Body of pancreas (tissue), 4 donors: ENCODE measurements at regions not wholly inside any gene's neighbourhood (a gene's known extent, or its start where the extent isn't known, plus 50 kb on each side); places are given as distances from the start of the nearest gene placed in this dataset.

Experiments
- ATAC-seq: fragments of 150-250 bp; one replicate; pipeline ENCODE4 v1.9.1; 2016
- DNase-seq, 4 donors: peaks; one replicate each; pipeline ENCODE4 v3.0.0-alpha.2; 2019
- H3K27ac ChIP-seq, 4 donors: fragments of 200-600 bp; sonication (generic); 1 replicate in 3 of 4; 2 replicates in 1 of 4; pipeline versions ENCODE4 v1.5.1 to v1.6.1; 2016 to 2019; ENCODE audit warnings: mild to moderate bottlenecking in 1 of 4, mixed read lengths in 1 of 4, moderate library complexity in 1 of 4
- H3K27me3 ChIP-seq, 2 donors: fragments of 200-600 bp; sonication (generic); one replicate each; pipeline ENCODE4 v1.6.0; 2016; ENCODE audit warnings: mild to moderate bottlenecking in 1 of 2
- H3K36me3 ChIP-seq, 2 donors: fragments of 200-600 bp; sonication (generic); replicated peaks in 1 of 2; 2 replicates each; pipeline ENCODE4 v1.5.1; 2016; ENCODE audit warnings: low read depth in 2 of 2; ENCODE audit not compliant: insufficient read depth in 1 of 2
- H3K4me1 ChIP-seq: fragments of 200-600 bp; sonication (generic); one replicate; pipeline ENCODE4 v1.6.0; 2016
- H3K4me3 ChIP-seq, 2 donors: fragments of 200-600 bp; sonication (generic); 1 replicate in 1 of 2; 2 replicates in 1 of 2; pipeline ENCODE4 v1.5.1; 2016 to 2019
- H3K9me3 ChIP-seq, 3 donors: fragments of 200-600 bp; sonication (generic); 1 replicate in 2 of 3; 2 replicates in 1 of 3; pipeline ENCODE4 v1.5.1; 2016
- POLR2A ChIP-seq, 3 donors: fragments of 450-650 bp; IDR thresholded peaks; one replicate each; pipeline ENCODE4 v1.6.1; 2016; ENCODE audit warnings: antibody characterized with exemption in 3 of 3, mild to moderate bottlenecking in 2 of 3
- WGBS, 2 donors: methylation state at CpG; one replicate each; pipeline ENCODE4 v1.1.5; 2017; 5-methylcytosine and 5-hydroxymethylcytosine counted together
- intact Hi-C: fragments of 100-400 bp; cut with DNase I; formaldehyde crosslinking; loops from one replicate; pipeline ENCODE4 v1.15.1; 2023
- TF ChIP-seq, protein P1 (sequence below), 7 experiments: fragments of 450-650 bp in 4 of 7; fragments of 200-600 bp in 3 of 7; sonication (generic) in 3 of 7; IDR thresholded peaks; one replicate each; pipeline ENCODE4 v1.5.1; 2016 to 2019; ENCODE audit warnings: antibody characterized with exemption in 7 of 7

GRCh38 chr4:13180701-13181100, 303.4 kb downstream of the RAB28 start:
- ATAC-seq, result no peak
- Histone ChIP-seq H3K4me3 (no peak overlapping the region), H3K36me3 (no peaks in the 10 kb centered on the region), H3K27me3 (no peaks in the 10 kb centered on the region), H3K9me3 (no peaks in the 10 kb centered on the region), H3K4me1 (no peaks in the 10 kb centered on the region), H3K27ac (no peak overlapping the region)
- DNase-seq, result no peak
- TF ChIP-seq POLR2A (IDR thresholded peaks at IDR 0.05), result no peak
- TF ChIP-seq, protein P1, sequence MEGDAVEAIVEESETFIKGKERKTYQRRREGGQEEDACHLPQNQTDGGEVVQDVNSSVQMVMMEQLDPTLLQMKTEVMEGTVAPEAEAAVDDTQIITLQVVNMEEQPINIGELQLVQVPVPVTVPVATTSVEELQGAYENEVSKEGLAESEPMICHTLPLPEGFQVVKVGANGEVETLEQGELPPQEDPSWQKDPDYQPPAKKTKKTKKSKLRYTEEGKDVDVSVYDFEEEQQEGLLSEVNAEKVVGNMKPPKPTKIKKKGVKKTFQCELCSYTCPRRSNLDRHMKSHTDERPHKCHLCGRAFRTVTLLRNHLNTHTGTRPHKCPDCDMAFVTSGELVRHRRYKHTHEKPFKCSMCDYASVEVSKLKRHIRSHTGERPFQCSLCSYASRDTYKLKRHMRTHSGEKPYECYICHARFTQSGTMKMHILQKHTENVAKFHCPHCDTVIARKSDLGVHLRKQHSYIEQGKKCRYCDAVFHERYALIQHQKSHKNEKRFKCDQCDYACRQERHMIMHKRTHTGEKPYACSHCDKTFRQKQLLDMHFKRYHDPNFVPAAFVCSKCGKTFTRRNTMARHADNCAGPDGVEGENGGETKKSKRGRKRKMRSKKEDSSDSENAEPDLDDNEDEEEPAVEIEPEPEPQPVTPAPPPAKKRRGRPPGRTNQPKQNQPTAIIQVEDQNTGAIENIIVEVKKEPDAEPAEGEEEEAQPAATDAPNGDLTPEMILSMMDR (IDR thresholded peaks at IDR 0.05), result no peak
- intact Hi-C loops, result no loop called here

GRCh38 chr4:13178621-13179020, 305.5 kb downstream of the RAB28 start:
- no peak overlapping the region for H3K27ac ChIP-seq
- WGBS, 2 donors, result 68 to 76% methylated on average over 1 of the region's 1 CpG

GRCh38 chr4:13176741-13177142, 307.4 kb downstream of the RAB28 start:
- Histone ChIP-seq H3K4me1 (no peaks in the 10 kb centered on the region), H3K4me3 (no peak overlapping the region), H3K27ac (no peak overlapping the region), H3K36me3 (no peaks in the 10 kb centered on the region), H3K27me3 (no peaks in the 10 kb centered on the region), H3K9me3 (no peaks in the 10 kb centered on the region)
- DNase-seq, result no peak
- ATAC-seq, result no peak
- intact Hi-C loops, result no loop called here
- TF ChIP-seq POLR2A (IDR thresholded peaks at IDR 0.05), result no peak
- TF ChIP-seq, protein P1 (IDR thresholded peaks at IDR 0.05), result no peak
- WGBS, 2 donors, result 20 to 32% methylated on average over 5 of the region's 5 CpGs

More at GRCh38 chr4:13178621-13179020, 305.5 kb downstream of the RAB28 start:
- Histone ChIP-seq H3K4me1 (no peaks in the 10 kb centered on the region), H3K36me3 (no peaks in the 10 kb centered on the region), H3K27me3 (no peaks in the 10 kb centered on the region), H3K9me3 (no peaks in the 10 kb centered on the region), H3K4me3 (no peak overlapping the region)
- ATAC-seq (no peak), DNase-seq (no peak)
- intact Hi-C loops, result no loop called here
- TF ChIP-seq, protein P1 (IDR thresholded peaks at IDR 0.05), result no peak
- no peak for TF ChIP-seq POLR2A (IDR thresholded peaks at IDR 0.05)

DNA sequence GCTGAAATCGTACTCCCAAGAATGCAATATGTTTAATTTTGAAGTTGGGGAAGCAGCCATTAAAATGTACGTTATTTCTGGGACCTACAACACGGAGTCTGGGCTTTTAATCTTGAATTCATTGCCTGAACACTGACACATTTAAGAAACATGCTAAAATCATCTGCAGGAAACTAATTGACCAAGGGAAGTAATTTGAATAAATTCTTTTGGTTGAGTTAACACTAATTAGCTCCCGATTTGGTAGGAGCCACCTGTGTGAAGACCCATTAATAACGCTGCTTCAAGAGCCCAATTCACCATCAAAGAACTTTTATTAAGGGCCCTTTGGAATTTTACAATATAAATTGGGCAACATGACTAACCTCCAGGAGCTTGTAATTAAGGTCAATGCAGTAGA, 309.2 kb downstream of the RAB28 start:
- ATAC-seq (no peak), DNase-seq (no peak)
- H3K36me3 ChIP-seq, result no peaks in the 10 kb centered on the region
- H3K4me3 ChIP-seq, result no peak overlapping the region
- 81 to 91% methylated on average over 5 of the region's 5 CpGs for WGBS, 2 donors
- intact Hi-C loops, result no loop called here
- TF ChIP-seq, protein P1 (IDR thresholded peaks at IDR 0.05), result no peak
- no peak for TF ChIP-seq POLR2A (IDR thresholded peaks at IDR 0.05)
- no peaks in the 10 kb centered on the region for H3K9me3 ChIP-seq
- H3K4me1 ChIP-seq, result no peaks in the 10 kb centered on the region
- no peak overlapping the region for H3K27ac ChIP-seq
- no peaks in the 10 kb centered on the region for H3K27me3 ChIP-seq

- Histone ChIP-seq H3K4me1 (no peaks in the 10 kb centered on the region), H3K4me3 (no peak overlapping the region), H3K9me3 (no peaks in the 10 kb centered on the region), H3K27ac (no peak overlapping the region), H3K36me3 (no peaks in the 10 kb centered on the region), H3K27me3 (no peaks in the 10 kb centered on the region)
- DNase-seq (peak; percentile 12 to 57 (median 30)), ATAC-seq (peak; percentile 74)
- TF ChIP-seq, protein P1 (IDR thresholded peaks at IDR 0.05), result no peak
- no peak for TF ChIP-seq POLR2A (IDR thresholded peaks at IDR 0.05)
- WGBS, 2 donors, result 70 to 84% methylated on average over 6 of the region's 6 CpGs
- intact Hi-C loops, result no loop called here
Observed at GRCh38 chr4:13174001-13174400, 310.1 kb downstream of the RAB28 start.
